Lower leg skin (tissue), 4 donors: ENCODE measurements at regions not wholly inside any gene's neighbourhood (a gene's known extent, or its start where the extent isn't known, plus 50 kb on each side); places are given as distances from the start of the nearest gene placed in this dataset.

ENCODE experiments used
- DNase-seq, 2 donors: peaks; one replicate each; pipeline ENCODE4 v3.0.0-alpha.2; 2019; ENCODE audit warnings: low spot score in 2 of 2
- H3K4me3 ChIP-seq: fragments of 200-600 bp; sonication (generic); 2 replicates; pipeline ENCODE4 v1.5.1; 2017; ENCODE audit warnings: mild to moderate bottlenecking, low read depth; ENCODE audit not compliant: poor library complexity, severe bottlenecking
- CTCF ChIP-seq, 3 donors: fragments of 450-650 bp; IDR thresholded peaks; one replicate each; pipeline ENCODE4 v1.5.1; 2016; ENCODE audit warnings: antibody characterized with exemption in 3 of 3, mild to moderate bottlenecking in 3 of 3, moderate library complexity in 2 of 3
- POLR2A ChIP-seq, 2 donors: fragments of 450-650 bp; IDR thresholded peaks; one replicate each; pipeline ENCODE4 v1.6.1; 2016 to 2017; ENCODE audit warnings: antibody characterized with exemption in 2 of 2, mild to moderate bottlenecking in 1 of 2, moderate library complexity in 1 of 2
- WGBS, 2 donors: methylation state at CpG; one replicate each; pipeline ENCODE4 v1.1.5; 2018; 5-methylcytosine and 5-hydroxymethylcytosine counted together
- intact Hi-C: fragments of 100-400 bp; cut with DNase I; formaldehyde crosslinking; loops from one replicate; pipeline ENCODE4 v1.15.0; 2023; ENCODE audit warnings: low total_unique reads

- no peak overlapping the region for H3K4me3 ChIP-seq
- intact Hi-C loops: no loop called here
- TF ChIP-seq POLR2A (IDR thresholded peaks at IDR 0.05): no peak
- TF ChIP-seq CTCF (IDR thresholded peaks at IDR 0.05): no peak
- 54 to 74% methylated on average over 5 of the region's 5 CpGs for WGBS, 2 donors
- no peak for DNase-seq
These were observed 383.8 kb downstream of the AASDHPPT start for GRCh38 chr11:106461148-106461691.

GRCh38 chr11:106461839-106462545 is 384.5 kb downstream of the AASDHPPT start:
- TF ChIP-seq CTCF (IDR thresholded peaks at IDR 0.05): no peak
- TF ChIP-seq POLR2A (IDR thresholded peaks at IDR 0.05): no peak

GRCh38 chr11:106463154-106463553 is 385.7 kb downstream of the AASDHPPT start:
- TF ChIP-seq CTCF (IDR thresholded peaks at IDR 0.05): no peak
- no peak for TF ChIP-seq POLR2A (IDR thresholded peaks at IDR 0.05)
- DNase-seq: no peak
- no peak overlapping the region for H3K4me3 ChIP-seq
- intact Hi-C loops: no loop called here
- WGBS, 2 donors: 71 to 74% methylated on average over 1 of the region's 1 CpG

More at GRCh38 chr11:106461839-106462545, 384.5 kb downstream of the AASDHPPT start:
- intact Hi-C loops: no loop called here
- no peak overlapping the region for H3K4me3 ChIP-seq
- WGBS, 2 donors: 61 to 76% methylated on average over 4 of the region's 4 CpGs
- no peak for DNase-seq

- WGBS, 2 donors: 72% methylated on average over 4 of the region's 4 CpGs
These were observed 386.3 kb downstream of the AASDHPPT start for GRCh38 chr11:106463796-106464201.

GRCh38 chr11:106464728-106465127 is 387.3 kb downstream of the AASDHPPT start:
- TF ChIP-seq POLR2A (IDR thresholded peaks at IDR 0.05): no peak
- no peak for TF ChIP-seq CTCF (IDR thresholded peaks at IDR 0.05)
- no peak overlapping the region for H3K4me3 ChIP-seq
- no peak for DNase-seq
- intact Hi-C loops: no loop called here

More at GRCh38 chr11:106463796-106464201, 386.3 kb downstream of the AASDHPPT start:
- DNase-seq: no peak
- no peak for TF ChIP-seq CTCF (IDR thresholded peaks at IDR 0.05)
- no peak for TF ChIP-seq POLR2A (IDR thresholded peaks at IDR 0.05)
- H3K4me3 ChIP-seq: no peak overlapping the region
- intact Hi-C loops: no loop called here
